Myocyte (in vitro differentiated cells): ENCODE measurements at regions not wholly inside any gene's neighbourhood (a gene's known extent, or its start where the extent isn't known, plus 50 kb on each side); places are given as distances from the start of the nearest gene placed in this dataset.
A peak's percentile ranks its signal among the peaks of the same experiment; 100 is the strongest.
"Not testable (repeated sequence)": the region's sequence is repeated elsewhere in the genome, so short reads cannot be mapped to it uniquely, and the experiment has no call there.

Experiments
- DNase-seq: peaks from one replicate; pipeline ENCODE4 v3.0.0-alpha.2; 2012; ENCODE audit warnings: low read depth

- no peak for DNase-seq
These were observed 342.2 kb upstream of the GALNT5 start for GRCh38 chr2:156915332-156915731.

- DNase-seq = no peak
These were observed 339.1 kb upstream of the GALNT5 start for GRCh38 chr2:156918410-156918809.

DNA sequence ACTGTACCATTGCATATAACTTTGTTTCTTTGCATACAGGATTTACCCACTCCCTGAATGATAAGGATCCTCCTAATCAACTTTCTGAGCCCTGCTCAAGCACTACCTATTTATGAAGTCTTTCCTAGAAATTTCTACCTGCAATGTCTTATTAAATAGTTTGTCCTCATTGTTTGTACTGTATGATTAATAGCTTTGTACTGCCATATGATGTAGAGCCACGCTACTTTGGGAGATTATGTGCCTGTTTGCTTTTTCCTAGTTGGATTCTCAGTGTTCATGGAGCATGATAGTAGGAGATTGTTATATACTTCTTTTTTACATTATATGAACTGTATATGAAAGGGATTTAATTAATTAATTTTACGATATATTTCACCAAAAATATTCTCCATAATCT lies 327.1 kb upstream of the GALNT5 start:
- no peak for DNase-seq

DNA sequence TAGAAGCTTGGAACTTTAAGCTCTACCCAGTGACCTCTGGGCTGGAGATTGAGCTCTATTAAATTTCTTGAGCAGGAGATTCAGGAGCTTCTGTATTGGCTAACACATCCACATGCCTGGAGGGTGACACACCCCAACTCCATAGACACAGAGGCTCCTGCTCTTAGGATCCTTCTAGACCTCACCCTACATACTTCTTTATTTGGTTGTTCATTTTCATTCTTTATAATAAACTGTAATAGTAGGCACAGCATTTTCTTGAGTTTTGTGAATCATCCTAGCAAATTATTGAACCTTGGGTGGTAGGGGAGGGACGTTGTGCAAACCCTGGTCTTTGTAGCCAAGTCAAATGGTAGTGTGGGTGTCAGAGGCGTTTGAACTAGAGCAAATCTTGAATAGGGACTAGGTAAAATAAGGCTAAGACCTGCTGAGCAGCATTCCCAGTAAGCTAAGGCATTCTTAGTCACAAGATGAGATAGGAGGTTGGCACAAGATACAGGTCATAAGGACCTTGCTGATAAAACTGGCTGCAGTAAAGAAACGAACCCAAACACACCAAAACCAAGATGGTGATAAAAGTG lies 323.8 kb upstream of the GALNT5 start:
- no peak for DNase-seq

GRCh38 chr2:156935616-156936015 lies 321.9 kb upstream of the GALNT5 start:
- peak; percentile 26 for DNase-seq

DNA sequence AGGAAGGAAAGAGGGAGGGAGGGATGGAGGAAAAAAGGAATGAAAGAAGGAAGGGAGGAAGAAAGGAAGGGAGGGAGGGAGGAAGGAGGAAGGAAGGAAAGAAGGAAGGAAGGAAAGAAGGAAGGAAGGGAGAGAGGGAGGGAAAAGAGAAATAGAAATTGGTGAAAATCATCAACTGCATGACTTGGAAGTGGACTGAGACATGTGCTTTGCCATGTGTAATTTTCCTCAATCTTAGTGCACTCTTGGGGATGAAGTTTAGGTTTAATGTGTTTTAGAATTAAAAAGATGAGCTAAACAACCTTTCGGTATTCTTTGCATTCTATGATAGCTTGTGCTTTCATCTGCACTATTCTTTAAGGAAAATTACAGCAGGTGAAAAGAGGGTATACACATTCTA lies 320.1 kb upstream of the GALNT5 start:
- DNase-seq = no peak

GRCh38 chr2:156944871-156945270 lies 312.6 kb upstream of the GALNT5 start:
- DNase-seq = no peak

DNA sequence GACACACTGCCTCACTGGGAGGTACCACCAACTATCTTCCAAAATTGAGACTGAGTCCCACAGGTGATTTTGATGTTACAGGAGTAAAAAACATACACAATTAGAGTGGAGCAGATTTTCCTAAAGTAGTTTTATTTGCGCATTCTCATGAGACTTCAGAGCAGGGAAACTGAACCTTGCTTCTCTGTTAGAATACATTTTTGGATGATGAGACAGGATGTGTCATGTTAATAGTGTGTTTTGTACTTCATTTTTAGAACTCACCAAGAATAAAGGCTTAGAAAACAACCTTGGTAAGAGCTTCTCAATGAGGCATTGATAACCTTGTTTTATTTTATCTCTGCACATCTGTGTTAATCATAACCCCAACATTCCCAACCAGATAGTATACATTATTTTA lies 310.2 kb upstream of the GALNT5 start:
- no peak for DNase-seq

DNA sequence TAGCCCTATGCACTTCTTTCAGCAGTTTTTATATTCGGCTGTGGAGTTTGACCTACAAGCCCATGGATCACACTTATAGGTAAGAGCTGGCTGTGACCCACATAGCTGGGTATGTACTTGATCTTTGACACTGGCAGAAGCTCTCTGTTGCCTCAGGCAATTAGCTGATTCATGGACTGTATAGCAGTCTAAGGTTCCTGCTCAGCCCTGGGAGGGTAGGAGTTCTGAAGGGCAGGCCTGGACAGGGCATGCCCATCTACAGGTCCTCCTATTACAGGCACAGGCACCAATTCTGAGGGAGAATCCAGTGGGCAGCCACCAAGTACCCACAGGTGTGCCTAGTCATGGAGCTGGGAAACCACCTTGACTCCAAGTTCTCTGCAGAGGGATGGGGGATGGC lies 301.8 kb upstream of the GALNT5 start:
- DNase-seq = no peak

DNA sequence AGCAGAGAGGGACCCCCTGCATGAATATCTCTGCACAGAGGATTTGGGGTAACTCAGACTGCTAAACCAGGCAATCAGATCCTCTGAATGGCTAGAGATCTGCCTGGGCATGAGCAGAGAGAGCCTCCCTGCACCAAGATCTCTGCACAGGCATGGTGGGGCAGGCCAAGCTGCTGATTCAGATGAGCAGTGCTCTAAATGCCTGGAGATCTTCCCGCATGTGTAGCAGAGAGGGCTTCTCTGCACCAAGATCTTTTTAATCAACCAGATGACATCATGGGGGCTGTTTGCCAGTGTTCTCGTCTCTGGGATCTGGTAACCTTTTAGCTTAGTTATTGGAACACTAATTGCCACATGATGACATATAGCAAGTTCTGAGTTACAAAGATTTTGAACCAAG lies 301.3 kb upstream of the GALNT5 start:
- DNase-seq = no peak

- no peak for DNase-seq
These were observed 299.1 kb upstream of the GALNT5 start for GRCh38 chr2:156958374-156958773.

- DNase-seq = no peak
These were observed 298.0 kb upstream of the GALNT5 start for GRCh38 chr2:156959481-156959880.

DNA sequence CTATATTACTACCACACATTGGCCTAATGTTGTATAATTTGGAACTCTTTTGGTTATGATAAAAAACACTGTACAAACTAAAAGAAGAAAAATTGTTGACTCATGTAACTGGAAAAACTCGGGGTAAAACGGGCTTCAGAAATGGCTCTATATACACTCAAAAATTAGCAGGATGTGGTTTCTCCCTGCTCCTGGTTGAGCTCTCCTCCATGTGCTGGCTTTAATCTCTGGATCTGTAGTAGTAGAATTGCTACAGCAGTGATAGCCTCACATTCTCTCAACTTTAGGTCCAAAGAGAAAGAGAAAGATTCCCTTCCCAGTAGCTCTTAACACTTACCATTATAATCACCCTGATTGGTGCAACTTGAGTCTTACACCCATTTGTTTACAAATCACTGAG lies 274.9 kb upstream of the GALNT5 start:
- DNase-seq = no peak

GRCh38 chr2:156986339-156986988 lies 271.0 kb upstream of the GALNT5 start:
- DNase-seq = no peak

- no peak for DNase-seq
These were observed 257.8 kb upstream of the GALNT5 start for GRCh38 chr2:156999661-157000060.

GRCh38 chr2:157004789-157005188 lies 252.7 kb upstream of the GALNT5 start:
- DNase-seq = no peak

DNA sequence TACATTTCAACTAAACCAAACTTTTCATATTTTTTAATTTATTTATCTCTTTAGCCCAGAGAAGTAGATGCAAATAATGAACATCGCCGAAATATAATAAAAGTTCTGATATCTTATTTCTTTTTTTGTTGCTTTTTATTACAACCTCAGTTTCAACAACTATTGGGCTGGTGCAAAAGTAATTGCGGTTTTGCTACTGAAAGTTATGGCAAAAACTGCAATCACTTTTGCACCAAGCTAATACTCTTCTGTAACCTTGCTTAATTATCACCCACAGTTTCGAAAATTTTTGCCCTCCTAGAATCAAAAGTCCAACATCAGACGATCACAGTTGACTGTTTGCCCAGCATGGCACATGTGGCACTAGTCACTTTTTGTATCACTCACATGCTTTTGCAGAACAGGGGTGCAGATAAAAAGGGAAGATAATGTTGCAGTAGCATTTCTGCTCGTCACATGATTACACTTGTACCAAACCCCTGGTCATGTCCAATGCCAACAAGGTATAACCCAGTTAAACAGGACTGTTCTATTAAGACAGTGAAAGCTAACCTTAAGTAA lies 242.4 kb upstream of the GALNT5 start:
- no peak for DNase-seq

DNA sequence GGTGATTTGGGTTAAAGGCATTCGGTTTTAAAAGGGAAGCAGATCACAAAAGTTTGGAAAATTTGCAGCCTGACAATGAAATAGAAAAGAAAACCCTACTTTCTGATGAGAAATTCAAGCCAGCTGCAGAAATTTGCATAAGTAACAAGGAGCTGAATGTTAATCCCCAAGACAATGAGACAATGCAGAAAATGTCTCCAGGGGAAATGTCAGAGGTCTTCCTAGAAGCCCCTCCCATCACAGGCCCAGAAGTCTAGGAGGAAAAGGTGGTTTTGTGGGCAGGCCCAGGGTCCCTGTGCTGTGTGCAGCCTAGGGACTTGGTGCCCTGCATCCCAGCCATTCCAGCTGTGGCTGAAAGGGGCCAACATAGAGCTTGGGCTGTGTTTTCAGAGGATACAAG lies 234.2 kb upstream of the GALNT5 start:
- DNase-seq = not testable (repeated sequence)

DNA sequence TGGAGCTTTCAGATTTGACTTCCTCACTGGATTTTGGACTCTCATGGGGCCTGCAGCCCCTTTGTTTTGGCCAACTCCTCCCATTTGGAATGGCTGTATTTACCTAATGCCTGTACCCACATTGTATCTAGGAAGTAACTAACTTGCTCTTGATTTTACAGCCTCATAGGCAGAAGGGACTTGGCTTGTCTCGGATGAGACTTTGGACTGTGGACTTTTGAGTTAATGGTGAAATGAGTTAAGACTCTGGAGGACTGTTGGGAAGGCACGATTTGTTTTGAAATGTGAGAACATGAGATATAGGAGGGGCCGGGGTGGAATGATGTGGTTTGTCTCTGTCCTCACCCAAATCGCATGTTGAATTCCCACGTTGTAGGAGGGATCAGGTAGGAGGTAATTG lies 233.4 kb upstream of the GALNT5 start:
- DNase-seq = no peak

- peak; percentile 51 for DNase-seq
These were observed 225.5 kb upstream of the GALNT5 start for GRCh38 chr2:157032017-157032416.

GRCh38 chr2:157036726-157037125 lies 220.8 kb upstream of the GALNT5 start:
- DNase-seq = no peak

DNA sequence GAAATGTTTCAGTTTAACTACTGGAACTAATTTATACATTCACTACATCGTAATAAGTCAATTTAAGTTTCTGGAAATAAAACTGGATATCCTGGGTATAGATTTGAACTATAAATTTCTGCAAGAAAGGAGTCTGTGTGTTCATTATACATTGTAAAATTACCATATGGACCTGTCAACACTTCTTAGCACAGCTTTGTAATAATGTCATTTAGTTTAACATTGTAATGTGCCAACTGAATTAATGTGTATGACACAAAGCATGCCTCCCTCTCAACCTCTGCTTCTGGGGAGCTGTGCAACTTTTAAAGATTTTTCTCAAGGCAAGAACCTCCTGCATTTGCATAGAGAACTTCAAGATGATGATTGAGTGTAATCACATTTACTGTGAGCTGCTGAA lies 213.7 kb upstream of the GALNT5 start:
- no peak for DNase-seq

GRCh38 chr2:157046396-157046795 lies 211.1 kb upstream of the GALNT5 start:
- DNase-seq = no peak
